Thoracic aorta (tissue), 2 donors: ENCODE measurements at regions not wholly inside any gene's neighbourhood (a gene's known extent, or its start where the extent isn't known, plus 50 kb on each side); places are given as distances from the start of the nearest gene placed in this dataset.

Experiments
- ATAC-seq: fragments of 150-250 bp; one replicate; pipeline ENCODE4 v1.8.0; 2017; ENCODE audit warnings: low read depth; ENCODE audit not compliant: insufficient number of reproducible peaks, low FRiP score
- DNase-seq: peaks from one replicate; pipeline ENCODE4 v3.0.0-alpha.2; 2020; ENCODE audit warnings: low spot score
- H3K27ac ChIP-seq, 2 donors: fragments of 200-600 bp; sonication (generic); 1 replicate in 1 of 2; 2 replicates in 1 of 2; pipeline ENCODE4 v1.5.1; 2016; ENCODE audit warnings: mild to moderate bottlenecking in 2 of 2, moderate library complexity in 2 of 2
- H3K27me3 ChIP-seq: fragments of 200-600 bp; sonication (generic); replicated peaks from 2 replicates; pipeline ENCODE4 v1.6.0; 2016; ENCODE audit warnings: mild to moderate bottlenecking; ENCODE audit not compliant: insufficient read depth
- H3K36me3 ChIP-seq: fragments of 200-600 bp; sonication (generic); one replicate; pipeline ENCODE4 v1.5.1; 2016
- H3K4me1 ChIP-seq, 2 donors: fragments of 200-600 bp; sonication (generic); 1 replicate in 1 of 2; 2 replicates in 1 of 2; pipeline versions ENCODE4 v1.5.1 to v1.6.0; 2016; ENCODE audit warnings: low read depth in 2 of 2, mild to moderate bottlenecking in 1 of 2; ENCODE audit not compliant: control insufficient read depth in 1 of 2
- H3K4me3 ChIP-seq: fragments of 200-600 bp; sonication (generic); 2 replicates; pipeline ENCODE4 v1.5.1; 2016; ENCODE audit warnings: mild to moderate bottlenecking
- H3K9me3 ChIP-seq: fragments of 200-600 bp; sonication (generic); 2 replicates; pipeline ENCODE4 v1.5.1; 2016
- CTCF ChIP-seq: fragments of 200-600 bp; sonication (generic); IDR thresholded peaks from one replicate; pipeline ENCODE4 v1.5.1; 2019; ENCODE audit warnings: antibody characterized with exemption

GRCh38 chr4:111388561-111388960 is 756.7 kb upstream of the FAM241A start:
- DNase-seq (no peak), ATAC-seq (no peak)
- H3K27ac ChIP-seq = no peak overlapping the region
- H3K4me1 ChIP-seq = no peaks in the 10 kb centered on the region
- no peaks in the 10 kb centered on the region for H3K36me3 ChIP-seq
- H3K27me3 ChIP-seq = no peaks in the 10 kb centered on the region
- H3K4me3 ChIP-seq = no peak overlapping the region
- H3K9me3 ChIP-seq = no peaks in the 10 kb centered on the region
- TF ChIP-seq CTCF = no peak

- Histone ChIP-seq H3K9me3 (no peaks in the 10 kb centered on the region), H3K4me1 (no peaks in the 10 kb centered on the region), H3K36me3 (no peaks in the 10 kb centered on the region), H3K27me3 (no peaks in the 10 kb centered on the region), H3K27ac (no peak overlapping the region), H3K4me3 (no peak overlapping the region)
- DNase-seq (no peak), ATAC-seq (no peak)
- TF ChIP-seq CTCF = no peak
Measured at GRCh38 chr4:111391829-111392228, 753.4 kb upstream of the FAM241A start.

- Histone ChIP-seq H3K27ac (no peak overlapping the region), H3K9me3 (no peaks in the 10 kb centered on the region), H3K36me3 (no peaks in the 10 kb centered on the region), H3K27me3 (no peaks in the 10 kb centered on the region), H3K4me3 (no peak overlapping the region), H3K4me1 (peaks cover 0 to 2% of the 10 kb centered on the region in 2 donors)
- no peak for TF ChIP-seq CTCF
- DNase-seq (no peak), ATAC-seq (no peak)
Measured at GRCh38 chr4:111393781-111394180, 751.5 kb upstream of the FAM241A start.

GRCh38 chr4:111398906-111399330 is 746.3 kb upstream of the FAM241A start:
- DNase-seq (no peak), ATAC-seq (no peak)
- TF ChIP-seq CTCF = no peak

DNA sequence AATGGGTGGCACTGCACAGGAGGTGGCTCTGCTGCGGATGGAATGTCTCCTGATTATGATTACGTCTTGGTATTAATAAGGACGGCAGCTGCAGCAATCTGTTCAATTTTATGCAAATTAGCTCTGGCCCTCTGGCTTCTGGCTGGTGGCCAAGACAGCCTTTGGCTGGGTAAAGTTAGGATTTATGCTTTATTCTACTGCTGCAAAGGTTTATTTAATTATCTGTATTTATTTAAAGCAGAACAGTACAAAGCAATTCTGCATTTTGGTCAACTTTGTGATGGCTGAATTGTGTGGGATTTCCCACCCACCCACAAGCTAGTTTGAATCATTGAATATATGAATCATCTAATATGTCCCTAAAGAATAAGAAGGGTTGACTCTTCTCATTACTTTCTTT is 745.6 kb upstream of the FAM241A start:
- Histone ChIP-seq H3K36me3 (no peaks in the 10 kb centered on the region), H3K4me1 (peaks cover 0 to 15% of the 10 kb centered on the region in 2 donors), H3K27ac (no peak overlapping the region), H3K9me3 (no peaks in the 10 kb centered on the region), H3K4me3 (no peak overlapping the region), H3K27me3 (no peaks in the 10 kb centered on the region)
- no peak for ATAC-seq
- DNase-seq = no peak
- no peak for TF ChIP-seq CTCF

More at GRCh38 chr4:111398906-111399330, 746.3 kb upstream of the FAM241A start:
- Histone ChIP-seq H3K4me3 (no peak overlapping the region), H3K36me3 (no peaks in the 10 kb centered on the region), H3K27ac (no peak overlapping the region), H3K4me1 (peaks cover 0 to 14% of the 10 kb centered on the region in 2 donors), H3K9me3 (no peaks in the 10 kb centered on the region), H3K27me3 (no peaks in the 10 kb centered on the region)
